ENCODE measurements at regions not wholly inside any gene's neighbourhood (a gene's known extent, or its start where the extent isn't known, plus 50 kb on each side); places are given as distances from the start of the nearest gene placed in this dataset.

GRCh38 chr15:66950114-66950513 lies 115.3 kb upstream of the SMAD3 start:
- no peak for DNase-seq

- DNase-seq: no peak
These were observed 113.7 kb upstream of the SMAD3 start for GRCh38 chr15:66951531-66952320.

GRCh38 chr15:66952756-66953522 lies 112.5 kb upstream of the SMAD3 start:
- no peak for DNase-seq

- no peak for DNase-seq
These were observed 111.7 kb upstream of the SMAD3 start for GRCh38 chr15:66953523-66954229.

GRCh38 chr15:66954601-66955000 lies 110.8 kb upstream of the SMAD3 start:
- DNase-seq: no peak

DNA sequence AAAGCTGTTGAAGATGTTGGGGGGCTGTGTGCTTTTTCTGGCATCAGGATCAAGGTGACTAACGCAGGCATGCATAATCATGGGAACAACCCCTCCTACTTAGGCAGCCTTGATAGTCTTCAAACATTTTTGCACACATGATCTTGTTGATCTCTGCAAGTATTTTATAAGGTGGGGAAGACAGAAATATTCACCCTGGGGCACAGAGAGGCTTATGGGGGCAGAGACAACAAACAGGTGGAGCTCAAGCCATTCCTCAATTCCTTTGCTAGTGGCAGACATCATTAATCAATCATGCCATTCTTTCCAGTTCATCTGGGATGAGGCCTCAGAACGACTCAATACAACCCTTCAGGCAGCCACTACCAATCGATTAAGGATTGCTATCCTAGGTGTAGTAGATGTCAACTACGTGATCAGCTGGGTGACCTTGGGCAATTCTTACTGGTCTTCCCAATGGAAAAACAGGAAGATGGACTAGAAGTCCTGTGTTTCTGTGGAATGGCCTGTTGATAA lies 110.3 kb upstream of the SMAD3 start:
- no peak for DNase-seq

DNA sequence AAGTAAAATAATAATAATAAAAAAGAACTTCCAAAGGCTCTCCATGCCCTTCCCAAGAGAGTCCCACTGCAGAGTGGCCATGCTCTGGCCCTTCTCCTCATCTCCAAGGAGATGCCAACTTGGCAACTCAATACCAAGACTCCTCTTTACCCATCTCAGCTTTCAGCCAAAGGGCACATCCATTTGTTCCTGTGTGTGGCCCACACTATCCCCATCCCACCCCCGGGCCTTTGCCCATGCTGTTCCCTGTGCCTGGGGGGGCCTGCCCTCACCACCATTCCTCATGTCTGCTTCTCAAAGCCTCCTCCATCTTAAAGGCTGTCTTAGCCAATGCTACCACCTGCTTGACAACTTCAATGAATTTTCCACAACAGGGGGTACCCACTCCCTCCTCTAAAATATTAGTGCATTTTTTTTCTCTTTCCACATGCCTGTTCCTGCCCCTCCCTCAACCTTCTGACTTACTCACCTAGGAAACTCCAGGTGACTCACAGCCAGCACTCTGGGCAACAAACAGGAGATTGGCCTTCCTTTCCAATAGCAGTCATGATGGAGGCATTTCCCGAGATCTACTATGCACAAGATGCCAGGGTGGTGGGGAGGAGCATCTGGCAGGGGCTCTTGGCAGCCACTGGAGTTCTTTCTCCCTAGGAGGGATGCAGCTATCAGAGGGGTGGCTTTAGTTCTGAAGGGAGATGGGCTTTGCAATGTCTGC lies 109.4 kb upstream of the SMAD3 start:
- DNase-seq: no peak

GRCh38 chr15:66956672-66957430 lies 108.6 kb upstream of the SMAD3 start:
- DNase-seq: no peak

- DNase-seq: no peak
These were observed 108.0 kb upstream of the SMAD3 start for GRCh38 chr15:66957431-66957720.

GRCh38 chr15:66959066-66959465 lies 106.3 kb upstream of the SMAD3 start:
- DNase-seq: no peak

DNA sequence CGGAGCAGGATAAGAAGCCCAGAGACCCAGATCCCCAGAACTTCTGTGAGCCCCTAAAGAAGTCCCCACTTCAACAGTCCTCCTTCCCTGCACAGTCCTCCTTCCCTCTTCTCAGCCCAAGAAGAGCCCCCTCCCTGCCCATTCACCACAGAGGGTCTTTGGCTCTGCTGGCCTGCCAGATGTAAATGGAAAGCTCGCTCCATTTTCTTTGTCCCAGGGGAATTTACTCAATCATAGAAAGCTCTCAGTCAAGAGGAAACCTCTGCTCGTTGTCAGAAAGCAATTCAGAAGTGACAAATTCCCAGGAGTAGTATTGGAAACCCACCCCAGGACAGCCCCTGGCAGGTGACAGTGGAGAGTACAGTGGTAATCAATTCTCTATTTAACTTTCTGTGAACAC lies 105.5 kb upstream of the SMAD3 start:
- no peak for DNase-seq

GRCh38 chr15:66960519-66960918 lies 104.9 kb upstream of the SMAD3 start:
- no peak for DNase-seq

GRCh38 chr15:66961407-66961884 lies 104.0 kb upstream of the SMAD3 start:
- no peak for DNase-seq

DNA sequence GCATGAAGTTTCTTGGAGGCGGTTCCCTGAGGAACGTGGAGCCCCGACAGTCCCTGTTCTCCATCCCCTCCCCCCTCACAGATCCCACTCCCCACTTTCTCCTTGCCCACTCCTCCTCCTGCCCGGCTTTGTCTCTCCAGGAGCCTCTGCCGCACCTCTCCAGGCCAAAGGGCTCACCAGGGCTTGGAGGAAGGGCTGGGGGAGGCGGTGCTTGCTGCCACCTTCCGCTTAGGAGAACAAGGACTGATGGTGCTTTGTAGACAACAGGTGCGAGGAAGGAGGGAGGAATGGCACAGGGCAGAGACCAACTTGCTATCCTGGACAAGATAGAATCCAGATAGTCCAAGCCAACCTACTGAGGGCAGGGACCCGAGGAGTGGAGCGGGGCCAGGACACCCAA lies 103.5 kb upstream of the SMAD3 start:
- DNase-seq: no peak

GRCh38 chr15:66962522-66962921 lies 102.9 kb upstream of the SMAD3 start:
- no peak for DNase-seq

DNA sequence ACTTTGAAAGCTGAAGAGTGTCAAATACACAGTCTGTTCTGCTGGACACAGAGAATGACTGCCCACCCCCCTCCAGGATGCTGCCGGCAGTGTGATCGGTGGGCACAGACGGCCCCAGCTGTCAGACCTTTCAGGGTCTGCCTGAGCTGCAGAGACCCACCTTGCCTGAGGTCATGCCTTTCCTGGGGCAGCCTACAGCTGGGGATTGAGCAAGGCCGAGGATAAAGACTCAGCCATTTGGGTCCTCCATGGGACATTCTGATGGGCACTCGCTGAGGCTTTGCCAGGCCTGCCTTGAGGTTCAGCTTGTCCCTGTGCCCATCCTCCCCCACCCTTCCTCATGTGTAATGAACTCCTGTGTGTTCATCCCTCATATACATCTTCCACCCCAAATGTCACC lies 102.3 kb upstream of the SMAD3 start:
- no peak for DNase-seq

GRCh38 chr15:66963710-66964109 lies 101.7 kb upstream of the SMAD3 start:
- no peak for DNase-seq

DNA sequence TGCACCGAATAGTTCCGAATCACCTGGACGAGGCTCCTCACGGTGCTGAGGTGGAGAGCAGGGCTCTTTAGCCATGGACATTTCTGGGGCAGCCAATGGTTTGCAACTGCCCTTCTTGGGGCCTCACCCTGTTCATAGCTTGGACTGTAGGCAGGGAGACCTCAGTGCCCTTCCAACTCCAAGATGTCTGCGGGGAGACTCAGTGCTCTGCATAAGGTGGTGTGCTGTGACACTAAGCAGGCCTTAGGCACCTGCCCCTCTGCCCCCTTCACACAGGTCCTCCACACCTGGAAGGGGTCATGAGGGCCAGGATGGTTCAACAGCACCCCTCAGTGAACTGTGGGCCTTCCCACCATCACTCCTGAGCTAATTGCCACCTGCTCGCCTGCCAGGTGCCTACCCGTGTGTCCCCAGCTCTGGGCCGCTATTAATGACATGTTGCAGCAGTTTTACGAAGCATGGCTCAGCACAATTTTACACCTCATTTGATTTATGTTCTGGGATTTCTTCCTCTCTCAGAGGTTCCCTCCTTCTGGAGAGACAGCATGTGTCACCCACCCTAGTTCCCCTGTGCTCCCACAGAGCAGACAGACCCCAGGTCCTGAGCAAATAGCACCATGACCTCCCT lies 101.2 kb upstream of the SMAD3 start:
- DNase-seq: no peak

DNA sequence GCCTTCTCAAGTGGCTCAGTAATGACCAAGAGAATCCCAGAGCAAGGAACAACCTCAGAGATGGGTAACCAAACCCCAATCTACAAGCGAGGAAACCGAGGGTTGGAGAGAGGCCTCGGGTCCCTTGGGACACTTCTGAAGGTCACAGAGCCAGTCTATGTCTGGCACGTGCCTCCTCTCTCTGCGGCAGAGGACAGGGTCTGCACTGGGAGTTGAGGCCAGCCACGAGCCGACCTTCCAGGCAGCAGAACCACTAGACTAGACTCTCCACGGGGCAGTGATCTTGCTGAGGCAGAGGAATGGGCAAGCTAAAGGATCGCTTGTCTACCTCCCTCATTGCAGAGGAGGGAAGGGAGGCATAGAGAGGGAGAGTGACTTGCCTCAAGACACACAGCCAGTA lies 100.6 kb upstream of the SMAD3 start:
- no peak for DNase-seq

- no peak for DNase-seq
These were observed 100.1 kb upstream of the SMAD3 start for GRCh38 chr15:66965201-66965900.

GRCh38 chr15:66966256-66966655 lies 99.1 kb upstream of the SMAD3 start:
- peak; percentile 17 for DNase-seq
